ENCODE measurements at regions not wholly inside any gene's neighbourhood (a gene's known extent, or its start where the extent isn't known, plus 50 kb on each side); places are given as distances from the start of the nearest gene placed in this dataset.

GRCh38 chr2:100222844-100223243 lies 80.5 kb upstream of the AFF3 start:
- Mint-ChIP-seq H3K36me3 (no peaks in the 10 kb centered on the region), H3K4me3 (no peak overlapping the region), H3K9me3 (peaks cover 6% of the 10 kb centered on the region), H3K4me1 (no peaks in the 10 kb centered on the region), H3K27me3 (ENCODE audit: low read depth) (peaks cover 64% of the 10 kb centered on the region), H3K27ac (no peak overlapping the region)
- no peak for DNase-seq (ENCODE audit: low spot score in 2 of 2, unreplicated experiment in 2 of 2)
- no peak for TF ChIP-seq CTCF (IDR thresholded peaks at IDR 0.05; ENCODE audit: unreplicated experiment)

- no peak overlapping the region for H3K4me3 Mint-ChIP-seq
- peaks cover 33% of the 10 kb centered on the region for H3K27me3 Mint-ChIP-seq (ENCODE audit: low read depth)
- H3K27ac Mint-ChIP-seq = no peak overlapping the region
- H3K36me3 Mint-ChIP-seq = no peaks in the 10 kb centered on the region
- no peak for TF ChIP-seq CTCF (IDR thresholded peaks at IDR 0.05; ENCODE audit: unreplicated experiment)
- no peak for DNase-seq (ENCODE audit: low spot score in 2 of 2, unreplicated experiment in 2 of 2)
- peaks cover 6% of the 10 kb centered on the region for H3K9me3 Mint-ChIP-seq
- H3K4me1 Mint-ChIP-seq = peaks cover 8% of the 10 kb centered on the region
These were observed 76.2 kb upstream of the AFF3 start for GRCh38 chr2:100218552-100218951.

DNA sequence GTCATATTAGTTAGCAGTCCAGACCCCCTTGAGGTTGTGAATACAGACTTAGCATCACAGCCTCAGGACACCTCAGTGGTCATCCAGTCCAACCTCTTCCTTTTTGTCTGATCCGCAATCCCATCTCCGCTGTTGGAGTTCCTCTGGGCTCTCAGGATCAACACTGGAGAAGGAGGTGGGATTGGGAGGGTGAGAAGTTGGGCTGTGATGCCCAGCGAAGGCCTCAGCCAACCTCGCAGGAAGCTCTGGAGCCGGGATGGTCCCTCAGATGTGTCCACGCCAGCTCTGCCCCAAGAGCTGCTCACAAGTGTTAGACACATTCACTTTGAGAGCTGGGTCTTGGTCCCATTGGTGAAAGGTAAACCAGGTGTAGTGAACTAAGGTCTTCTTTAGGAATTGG lies 74.9 kb upstream of the AFF3 start:
- no peak for DNase-seq (ENCODE audit: low spot score in 2 of 2, unreplicated experiment in 2 of 2)
- TF ChIP-seq CTCF (IDR thresholded peaks at IDR 0.05; ENCODE audit: unreplicated experiment) = no peak
- Mint-ChIP-seq H3K9me3 (peaks cover 4% of the 10 kb centered on the region), H3K27me3 (ENCODE audit: low read depth) (peaks cover 22% of the 10 kb centered on the region), H3K4me1 (peaks cover 8% of the 10 kb centered on the region), H3K36me3 (no peaks in the 10 kb centered on the region), H3K27ac (no peak overlapping the region), H3K4me3 (no peak overlapping the region)

DNA sequence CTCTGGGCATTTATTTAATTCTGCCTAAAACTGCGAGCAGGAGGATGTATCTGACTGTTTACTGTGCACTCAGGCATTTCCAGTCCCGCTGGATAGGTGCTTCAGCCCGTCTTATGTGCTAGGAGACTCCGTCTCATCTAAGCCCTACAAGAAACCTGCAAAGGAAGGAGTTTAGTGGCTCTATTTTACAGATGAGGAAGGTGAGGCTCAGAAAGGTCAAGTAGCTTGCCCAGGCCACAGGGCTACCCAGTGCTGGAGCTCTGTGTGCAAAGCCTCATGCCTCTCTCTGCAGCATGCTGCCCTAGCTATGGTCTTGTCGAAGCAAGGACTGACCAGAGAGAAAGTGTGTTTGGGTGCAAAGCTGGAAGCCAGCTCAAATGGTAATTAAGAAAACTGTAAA lies 73.6 kb upstream of the AFF3 start:
- Mint-ChIP-seq H3K9me3 (no peaks in the 10 kb centered on the region), H3K27ac (no peak overlapping the region), H3K36me3 (no peaks in the 10 kb centered on the region), H3K4me1 (peaks cover 8% of the 10 kb centered on the region), H3K27me3 (ENCODE audit: low read depth) (peaks cover 12% of the 10 kb centered on the region), H3K4me3 (no peak overlapping the region)
- TF ChIP-seq CTCF (IDR thresholded peaks at IDR 0.05; ENCODE audit: unreplicated experiment) = no peak
- DNase-seq (ENCODE audit: low spot score in 2 of 2, unreplicated experiment in 2 of 2) = no peak

- no peaks in the 10 kb centered on the region for H3K9me3 Mint-ChIP-seq
- H3K4me1 Mint-ChIP-seq = peaks cover 8% of the 10 kb centered on the region
- no peaks in the 10 kb centered on the region for H3K36me3 Mint-ChIP-seq
- peaks cover 9% of the 10 kb centered on the region for H3K27me3 Mint-ChIP-seq (ENCODE audit: low read depth)
- H3K4me3 Mint-ChIP-seq = no peak overlapping the region
- H3K27ac Mint-ChIP-seq = no peak overlapping the region
- TF ChIP-seq CTCF (IDR thresholded peaks at IDR 0.05; ENCODE audit: unreplicated experiment) = no peak
- DNase-seq (ENCODE audit: low spot score in 2 of 2, unreplicated experiment in 2 of 2) = no peak
These were observed 73.0 kb upstream of the AFF3 start for GRCh38 chr2:100215371-100215770.
